Midbrain (tissue), 1 donor: ENCODE measurements at regions not wholly inside any gene's neighbourhood (a gene's known extent, or its start where the extent isn't known, plus 50 kb on each side); places are given as distances from the start of the nearest gene placed in this dataset.

Experiments used
- DNase-seq: peaks from one replicate; lab custom pipeline; 2025; lab: John Stamatoyannopoulos, UW

DNA sequence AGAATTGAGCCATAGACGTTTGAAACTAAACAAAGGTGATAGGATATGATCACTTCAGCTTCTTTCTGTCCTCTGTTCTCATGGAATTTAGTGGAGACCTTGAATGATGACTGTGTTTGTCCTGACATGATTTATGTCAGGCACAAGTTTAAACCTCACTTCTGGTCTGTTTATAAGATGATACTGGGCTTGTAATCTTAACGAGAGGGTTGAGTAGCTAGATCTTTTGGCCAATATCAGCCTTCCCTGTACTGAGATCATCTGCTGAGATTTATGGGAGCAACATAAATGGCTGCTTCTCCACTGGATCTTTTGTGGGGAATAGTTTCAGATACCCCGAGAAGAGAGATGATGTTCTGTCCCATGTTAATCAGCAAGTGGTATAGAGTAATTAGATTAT is 121.8 kb upstream of the OBI1 start:
- no peak for DNase-seq

GRCh38 chr13:78779608-78780007 is 120.7 kb upstream of the OBI1 start:
- no peak for DNase-seq

GRCh38 chr13:78777976-78778375 is 119.0 kb upstream of the OBI1 start:
- DNase-seq, result no peak

DNA sequence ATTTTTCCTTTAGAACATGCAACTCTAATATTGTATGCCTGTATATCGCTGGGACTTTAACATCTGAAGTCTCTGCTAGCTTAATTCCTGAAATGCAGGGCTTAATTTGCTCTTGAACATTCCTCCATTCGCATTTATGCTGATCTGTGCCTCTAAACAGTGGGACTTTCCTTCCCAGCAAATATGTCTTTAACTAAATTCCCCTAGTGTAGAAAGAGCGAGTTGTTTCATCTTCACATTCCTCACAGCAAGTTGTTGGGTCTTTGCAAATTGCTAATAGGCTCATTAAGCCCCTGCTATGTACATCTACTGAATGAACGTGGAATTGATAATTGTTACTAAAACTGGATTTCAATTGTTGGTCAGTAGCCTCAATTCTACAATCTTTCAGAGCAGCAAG is 118.4 kb upstream of the OBI1 start:
- DNase-seq, result no peak

DNA sequence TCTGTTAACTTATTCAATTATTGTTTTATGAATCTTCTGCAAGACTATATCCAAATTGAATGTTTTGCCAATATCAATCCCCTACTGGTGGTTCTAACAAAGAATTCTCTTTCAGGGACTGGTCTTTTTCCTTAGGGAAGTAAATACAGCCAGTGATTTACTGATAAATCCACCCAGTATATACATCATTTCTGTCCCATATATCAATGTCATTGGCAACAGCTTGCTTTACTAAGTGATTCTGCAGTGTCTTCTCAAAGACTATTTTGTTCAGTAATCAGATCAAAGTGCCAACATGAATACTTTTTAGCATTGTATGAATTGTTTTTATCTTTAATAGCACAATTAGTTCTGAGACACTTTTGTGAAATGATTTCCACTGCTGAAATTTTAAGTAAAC is 114.0 kb upstream of the OBI1 start:
- no peak for DNase-seq

GRCh38 chr13:78770601-78771000 is 111.6 kb upstream of the OBI1 start:
- no peak for DNase-seq

DNA sequence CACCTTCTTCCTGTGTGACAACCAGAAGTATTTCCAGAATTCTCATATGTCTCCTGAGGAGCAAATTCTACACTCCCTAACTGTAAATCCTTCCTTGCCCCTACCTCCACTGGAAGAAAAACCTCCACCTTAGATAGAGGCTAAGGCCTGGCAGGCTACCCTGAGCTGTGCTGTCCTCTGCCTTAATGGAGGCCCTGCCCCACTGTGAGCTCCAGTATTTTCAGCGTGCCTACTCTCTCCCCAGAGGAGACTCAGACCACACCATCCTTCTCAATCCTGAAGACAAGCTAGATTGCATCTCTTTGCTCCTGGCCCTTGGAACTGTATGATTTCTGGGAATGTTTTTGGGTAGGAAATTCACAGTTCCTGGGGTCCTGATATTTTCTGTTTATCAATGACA is 110.0 kb upstream of the OBI1 start:
- DNase-seq, result no peak

- DNase-seq, result no peak
These were observed 105.7 kb upstream of the OBI1 start for GRCh38 chr13:78764665-78765064.

- DNase-seq, result no peak
These were observed 103.9 kb upstream of the OBI1 start for GRCh38 chr13:78762825-78763224.

- DNase-seq, result no peak
These were observed 100.7 kb upstream of the OBI1 start for GRCh38 chr13:78759704-78760103.

DNA sequence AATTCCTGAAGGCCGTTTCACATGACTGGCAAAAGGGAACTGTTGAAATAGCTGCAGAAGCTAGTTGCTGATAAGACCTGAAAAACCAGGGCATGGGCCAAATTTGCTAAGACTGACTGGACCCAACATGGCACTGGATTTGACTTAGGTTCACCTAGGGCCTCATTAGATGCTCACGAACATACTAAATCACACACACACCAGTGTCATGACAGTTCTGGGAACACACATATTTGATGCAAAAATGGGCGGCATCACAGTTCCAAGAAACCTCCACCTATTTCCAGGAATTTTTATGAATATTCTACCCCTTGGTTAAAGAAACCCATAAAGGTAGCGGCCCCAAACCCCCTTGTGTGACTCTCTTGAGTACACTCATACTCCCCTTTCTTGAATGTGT is 99.6 kb upstream of the OBI1 start:
- no peak for DNase-seq

DNA sequence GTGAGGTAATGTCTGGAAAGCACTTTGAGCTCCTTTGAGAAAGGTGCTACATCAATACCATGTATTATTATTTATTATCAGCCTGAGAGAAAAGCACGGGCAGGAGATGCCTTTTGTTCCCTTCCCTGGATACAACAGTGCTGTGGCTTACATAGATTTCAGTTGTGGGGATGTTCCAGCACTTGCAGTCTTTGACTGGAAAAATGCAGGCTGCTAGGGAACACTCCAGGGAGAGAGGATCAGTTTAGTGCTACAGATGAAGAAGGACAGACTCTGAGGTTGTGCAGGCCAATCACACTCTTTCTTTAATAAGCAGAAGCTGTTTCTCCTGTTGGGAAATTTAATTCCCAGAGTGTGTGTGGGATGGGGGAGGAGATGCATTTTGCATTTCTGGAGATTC is 94.5 kb upstream of the OBI1 start:
- DNase-seq, result no peak

DNA sequence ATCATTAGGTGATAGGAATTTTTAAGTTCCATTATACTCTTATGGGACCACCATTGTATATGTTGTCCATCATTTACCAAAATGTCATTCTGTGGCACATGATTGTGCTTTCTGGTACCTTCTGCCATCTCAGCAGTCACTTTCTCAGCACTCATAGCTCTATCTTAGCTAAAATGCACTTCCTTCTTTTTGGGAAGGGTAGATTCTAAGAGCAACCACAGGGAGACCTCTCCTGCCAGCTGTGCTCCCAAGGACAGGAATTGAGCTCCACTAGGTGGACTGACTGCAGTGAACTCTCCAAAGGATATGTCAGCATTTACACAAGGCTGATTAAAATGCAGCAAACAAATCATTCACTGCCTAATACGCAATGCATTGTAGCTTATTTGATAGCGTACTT is 91.8 kb upstream of the OBI1 start:
- DNase-seq, result no peak

DNA sequence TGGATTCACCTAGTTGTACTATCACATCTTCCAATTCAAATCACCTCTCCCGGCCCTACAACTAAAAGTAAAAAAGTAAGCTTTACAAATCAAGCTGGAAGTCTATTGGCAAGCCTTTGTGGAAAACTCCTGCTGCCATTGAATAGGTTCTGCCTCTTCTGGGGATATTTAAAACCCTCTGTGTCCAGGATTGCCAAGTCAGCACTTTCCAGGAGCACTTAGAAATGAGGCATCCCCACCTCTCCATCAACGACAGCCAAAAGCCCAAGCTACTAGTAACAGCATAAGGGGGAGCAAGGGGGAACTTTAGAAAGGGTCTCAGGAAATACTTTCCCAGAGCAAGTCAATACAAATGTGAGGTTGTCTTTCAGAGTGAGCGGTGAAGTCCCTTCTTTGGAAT is 85.0 kb upstream of the OBI1 start:
- DNase-seq, result no peak

- DNase-seq, result peak; percentile 1
These were observed 83.7 kb upstream of the OBI1 start for GRCh38 chr13:78742659-78743058.

DNA sequence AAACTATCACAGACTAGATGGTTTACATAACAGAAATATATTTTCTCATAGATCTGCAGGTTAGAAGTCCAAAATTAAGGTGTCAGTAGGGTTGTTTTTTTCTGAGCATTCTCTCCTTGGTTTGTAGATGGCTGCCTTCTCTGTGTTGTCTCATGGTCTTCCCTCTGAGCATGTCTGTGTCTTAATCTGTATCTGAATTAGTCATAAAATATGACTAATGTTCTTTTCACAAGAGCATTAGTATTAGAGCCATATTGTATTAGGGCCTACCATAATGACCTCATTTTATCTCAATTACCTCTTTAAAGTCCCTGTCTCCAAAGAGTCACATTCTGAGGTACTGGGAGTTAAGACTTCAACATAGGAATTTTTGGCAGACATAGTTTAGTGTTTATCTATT is 77.2 kb upstream of the OBI1 start:
- DNase-seq, result no peak

GRCh38 chr13:78732445-78733017 is 73.6 kb upstream of the OBI1 start:
- DNase-seq, result no peak

- no peak for DNase-seq
These were observed 63.7 kb upstream of the OBI1 start for GRCh38 chr13:78722700-78723099.

DNA sequence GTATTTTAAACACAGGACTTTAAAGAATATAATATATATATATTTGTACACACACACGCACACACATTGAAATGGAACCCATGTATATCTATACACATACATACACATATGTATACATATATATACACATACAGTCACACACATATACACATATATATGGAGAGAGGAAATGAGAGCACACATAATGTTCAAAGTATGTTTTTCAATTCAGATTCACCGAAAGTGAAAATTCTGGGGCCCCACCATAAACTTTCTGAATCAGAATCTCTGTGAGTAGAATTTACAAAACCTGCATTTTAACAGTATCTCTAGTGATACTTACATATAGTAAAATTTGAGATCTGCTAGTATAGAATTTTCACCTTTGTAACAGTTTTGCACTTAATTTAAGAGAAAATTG is 60.4 kb upstream of the OBI1 start:
- no peak for DNase-seq

DNA sequence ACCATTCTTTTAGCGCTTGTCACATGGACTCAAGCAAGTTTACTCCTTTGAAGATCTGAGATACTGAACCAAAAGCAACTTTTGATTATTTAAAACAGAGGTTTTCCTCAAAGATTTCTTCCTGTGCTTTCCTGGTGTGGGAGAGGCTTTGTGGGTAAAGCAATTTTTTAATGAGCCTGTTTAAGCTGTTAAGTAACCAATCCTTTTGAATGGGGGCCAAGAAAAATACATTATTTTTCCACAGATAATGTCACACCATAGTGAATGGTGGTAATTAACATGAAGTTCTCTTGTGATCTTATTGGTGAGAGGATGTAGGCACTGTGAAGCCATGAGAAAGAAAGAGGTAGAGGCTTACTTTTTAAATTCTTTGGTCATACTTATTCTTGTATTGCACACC is 55.8 kb upstream of the OBI1 start:
- DNase-seq, result no peak

- DNase-seq, result no peak
These were observed 53.9 kb upstream of the OBI1 start for GRCh38 chr13:78712831-78713230.

DNA sequence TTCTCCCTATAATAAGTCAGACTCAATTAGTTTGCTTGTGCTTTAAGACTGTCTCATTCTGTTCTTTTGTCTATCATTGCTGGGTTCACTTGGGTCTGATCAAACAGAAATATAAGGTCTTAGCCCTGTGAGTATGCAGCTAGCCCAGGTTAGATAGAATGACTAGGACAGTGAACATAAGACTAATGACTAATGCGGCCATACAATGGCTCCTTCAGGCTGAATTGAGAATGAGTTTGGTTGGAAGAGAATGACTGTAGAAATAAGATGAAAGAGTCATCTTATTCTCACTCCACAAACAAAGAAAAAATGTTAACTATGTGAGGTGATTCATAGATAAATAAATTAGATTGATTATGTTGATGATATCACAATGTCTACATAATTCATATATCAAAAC is 50.1 kb upstream of the OBI1 start:
- DNase-seq, result no peak
